ENCODE measurements at regions not wholly inside any gene's neighbourhood (a gene's known extent, or its start where the extent isn't known, plus 50 kb on each side); places are given as distances from the start of the nearest gene placed in this dataset.

- TF ChIP-seq POLR2AphosphoS5 (IDR thresholded peaks at IDR 0.05) (no peak), CTCF (IDR thresholded peaks at IDR 0.05) (no peak), EP300 (IDR thresholded peaks at IDR 0.05) (no peak)
Observed at GRCh38 chr2:139366681-139367080, 586.5 kb upstream of the NXPH2 start.

Measured in upper lobe of left lung (tissue), 4 donors.